GM12873 (cell line): ENCODE measurements at regions not wholly inside any gene's neighbourhood (a gene's known extent, or its start where the extent isn't known, plus 50 kb on each side); places are given as distances from the start of the nearest gene placed in this dataset.

ENCODE experiments used
- TF ChIP-seq, protein P1 (sequence below): IDR thresholded peaks from 2 replicates; pipeline ENCODE4 v1.5.1; 2012; ENCODE audit warnings: low read depth, mild to moderate bottlenecking, moderate library complexity, low read length, control low read depth; ENCODE audit not compliant: insufficient read depth; ENCODE audit errors: missing control alignments

DNA sequence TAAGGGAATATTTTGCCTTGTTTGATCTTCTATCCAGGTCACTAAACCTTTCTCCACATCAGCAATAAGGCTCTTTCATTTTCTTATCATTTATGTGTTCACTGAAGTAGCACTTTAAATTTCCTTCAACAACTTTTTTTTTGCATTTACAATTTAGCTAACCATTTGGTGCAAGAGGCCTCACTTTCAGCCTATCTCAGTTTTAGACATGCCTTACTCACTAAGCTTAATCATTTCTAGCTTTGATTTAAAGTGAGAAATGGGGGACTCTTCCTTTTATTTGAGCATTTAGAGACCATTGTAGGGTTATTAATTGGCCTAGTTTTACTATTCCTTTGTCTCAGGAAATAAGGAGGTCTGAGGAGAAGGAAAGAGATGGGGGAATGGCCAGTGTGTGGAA is 250.5 kb downstream of the AUH start:
- TF ChIP-seq, protein P1, sequence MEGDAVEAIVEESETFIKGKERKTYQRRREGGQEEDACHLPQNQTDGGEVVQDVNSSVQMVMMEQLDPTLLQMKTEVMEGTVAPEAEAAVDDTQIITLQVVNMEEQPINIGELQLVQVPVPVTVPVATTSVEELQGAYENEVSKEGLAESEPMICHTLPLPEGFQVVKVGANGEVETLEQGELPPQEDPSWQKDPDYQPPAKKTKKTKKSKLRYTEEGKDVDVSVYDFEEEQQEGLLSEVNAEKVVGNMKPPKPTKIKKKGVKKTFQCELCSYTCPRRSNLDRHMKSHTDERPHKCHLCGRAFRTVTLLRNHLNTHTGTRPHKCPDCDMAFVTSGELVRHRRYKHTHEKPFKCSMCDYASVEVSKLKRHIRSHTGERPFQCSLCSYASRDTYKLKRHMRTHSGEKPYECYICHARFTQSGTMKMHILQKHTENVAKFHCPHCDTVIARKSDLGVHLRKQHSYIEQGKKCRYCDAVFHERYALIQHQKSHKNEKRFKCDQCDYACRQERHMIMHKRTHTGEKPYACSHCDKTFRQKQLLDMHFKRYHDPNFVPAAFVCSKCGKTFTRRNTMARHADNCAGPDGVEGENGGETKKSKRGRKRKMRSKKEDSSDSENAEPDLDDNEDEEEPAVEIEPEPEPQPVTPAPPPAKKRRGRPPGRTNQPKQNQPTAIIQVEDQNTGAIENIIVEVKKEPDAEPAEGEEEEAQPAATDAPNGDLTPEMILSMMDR: no peak

DNA sequence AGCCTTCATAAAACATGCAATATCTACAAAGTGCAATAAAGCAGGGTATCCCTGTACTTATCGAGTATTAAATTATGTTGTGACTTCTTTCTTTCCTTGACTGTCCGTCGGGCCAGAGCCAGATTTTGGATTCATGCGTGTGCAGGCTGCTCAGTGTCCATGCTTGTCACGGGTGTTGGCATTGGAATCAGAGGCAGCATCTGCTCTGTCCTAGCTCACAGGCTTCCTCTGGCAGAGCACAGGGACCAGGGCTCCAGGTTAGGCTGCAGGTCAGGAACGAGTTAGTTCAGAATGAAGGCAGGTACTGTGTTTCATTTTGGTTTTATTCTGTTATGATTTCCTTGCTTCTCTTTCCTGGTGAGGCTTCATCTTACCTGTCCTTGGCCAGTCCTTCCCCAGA is 249.8 kb downstream of the AUH start:
- TF ChIP-seq, protein P1: no peak

DNA sequence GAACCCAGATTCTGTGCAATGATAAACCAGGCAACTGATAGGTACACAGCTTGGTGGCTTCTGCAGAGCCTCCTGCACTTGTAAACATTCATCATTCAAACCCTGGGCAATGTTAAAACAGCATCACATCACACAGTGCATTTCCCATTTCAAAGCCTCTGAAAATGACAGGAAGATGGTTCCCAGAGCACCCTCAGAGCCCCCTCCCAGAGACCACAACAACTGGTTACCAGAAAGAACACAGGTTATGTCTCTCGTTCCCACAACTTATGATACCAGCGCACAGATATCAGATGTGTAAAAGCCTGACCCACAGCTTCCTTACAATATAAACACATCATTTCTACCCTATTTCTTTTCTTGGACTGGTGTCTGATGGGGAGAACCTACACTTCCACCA is 248.7 kb downstream of the AUH start:
- TF ChIP-seq, protein P1: no peak

DNA sequence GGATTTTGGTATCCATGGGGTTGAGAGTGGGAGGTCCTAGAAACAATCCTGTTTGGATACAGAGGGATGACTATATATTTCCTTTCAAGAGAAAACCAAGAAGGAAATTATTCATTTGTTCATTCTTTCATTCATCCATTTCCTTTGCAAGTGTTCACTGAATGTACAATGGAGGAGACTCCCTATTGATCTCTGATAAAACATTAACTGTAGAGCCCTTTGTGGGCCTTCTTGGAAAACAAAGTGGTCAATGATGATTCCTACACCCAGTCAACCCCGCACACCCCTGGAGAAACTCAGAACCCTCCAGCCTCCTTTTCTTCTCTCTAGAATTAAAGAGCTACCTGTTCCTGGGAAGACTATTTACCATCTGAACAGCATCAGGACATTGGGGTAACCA is 247.3 kb downstream of the AUH start:
- TF ChIP-seq, protein P1: no peak

DNA sequence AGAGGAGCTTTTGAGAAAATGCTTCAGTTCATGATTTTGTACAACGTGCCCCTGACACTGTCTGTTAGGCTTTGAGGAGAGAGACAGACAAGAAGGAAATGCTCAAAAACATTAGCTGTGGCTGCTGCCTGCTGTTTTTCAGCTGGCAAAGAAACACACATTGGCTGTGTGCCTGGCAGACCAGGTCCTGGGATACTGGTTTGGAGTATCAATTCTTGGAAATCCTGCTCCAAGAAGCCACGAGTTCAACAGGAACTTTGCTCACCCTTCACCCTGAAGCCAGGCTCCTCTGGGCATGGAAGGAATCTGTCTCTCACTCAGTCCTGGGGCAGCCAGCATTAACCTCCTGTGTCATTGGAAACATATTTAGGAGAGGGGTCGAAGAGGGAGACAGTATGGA is 245.5 kb downstream of the AUH start:
- TF ChIP-seq, protein P1: no peak

DNA sequence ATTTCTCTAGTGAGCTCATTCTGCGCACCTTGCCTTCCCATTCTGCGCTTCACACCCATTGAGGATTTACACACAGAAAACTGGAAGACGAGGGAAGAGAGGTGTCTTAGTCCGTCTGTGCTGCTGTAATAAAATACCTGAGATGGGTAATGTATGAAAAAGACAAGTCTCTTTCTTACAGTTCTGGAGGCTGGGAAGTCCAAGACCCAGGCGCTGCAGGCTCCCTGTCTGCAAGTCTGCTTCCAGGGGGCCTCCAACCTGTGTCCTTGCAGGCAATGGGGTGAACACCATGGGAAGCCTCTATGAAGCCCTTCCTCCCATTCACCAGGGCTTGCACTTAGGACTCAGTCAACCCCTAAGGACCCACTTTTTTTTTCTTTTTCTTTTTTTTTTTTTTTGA is 245.0 kb downstream of the AUH start:
- TF ChIP-seq, protein P1: no peak

DNA sequence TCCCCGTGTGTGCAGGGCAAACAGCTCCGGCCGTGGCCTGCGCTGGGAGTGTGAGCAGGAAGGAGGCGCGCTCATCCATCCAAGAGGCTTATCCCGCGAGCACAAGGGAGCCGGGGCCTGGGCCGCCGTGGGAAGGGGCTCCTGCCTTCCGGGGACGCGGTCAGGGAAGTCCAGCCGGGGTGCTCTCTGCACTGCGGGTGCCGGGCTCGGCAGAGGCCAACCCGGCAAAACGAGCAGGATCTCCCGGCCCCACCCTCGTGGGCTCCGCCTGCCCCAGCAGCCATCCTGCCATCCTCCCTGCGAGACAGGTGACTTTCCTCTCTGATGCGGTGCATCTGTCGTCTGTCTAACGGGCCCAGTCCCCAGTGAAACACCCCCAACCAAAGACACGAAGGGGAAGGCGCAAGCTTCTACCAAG is 244.2 kb downstream of the AUH start:
- TF ChIP-seq, protein P1: no peak
